HG03066 (cell line): ENCODE measurements at regions not wholly inside any gene's neighbourhood (a gene's known extent, or its start where the extent isn't known, plus 50 kb on each side); places are given as distances from the start of the nearest gene placed in this dataset.
"Not testable (repeated sequence)": the region's sequence is repeated elsewhere in the genome, so short reads cannot be mapped to it uniquely, and the experiment has no call there.

ENCODE experiments used
- ATAC-seq: cut with Tn5 transposase; IDR thresholded peaks from one replicate; pipeline ENCODE4 v1.9.1; 2021; ENCODE audit warnings: low read depth; ENCODE audit not compliant: unreplicated experiment

DNA sequence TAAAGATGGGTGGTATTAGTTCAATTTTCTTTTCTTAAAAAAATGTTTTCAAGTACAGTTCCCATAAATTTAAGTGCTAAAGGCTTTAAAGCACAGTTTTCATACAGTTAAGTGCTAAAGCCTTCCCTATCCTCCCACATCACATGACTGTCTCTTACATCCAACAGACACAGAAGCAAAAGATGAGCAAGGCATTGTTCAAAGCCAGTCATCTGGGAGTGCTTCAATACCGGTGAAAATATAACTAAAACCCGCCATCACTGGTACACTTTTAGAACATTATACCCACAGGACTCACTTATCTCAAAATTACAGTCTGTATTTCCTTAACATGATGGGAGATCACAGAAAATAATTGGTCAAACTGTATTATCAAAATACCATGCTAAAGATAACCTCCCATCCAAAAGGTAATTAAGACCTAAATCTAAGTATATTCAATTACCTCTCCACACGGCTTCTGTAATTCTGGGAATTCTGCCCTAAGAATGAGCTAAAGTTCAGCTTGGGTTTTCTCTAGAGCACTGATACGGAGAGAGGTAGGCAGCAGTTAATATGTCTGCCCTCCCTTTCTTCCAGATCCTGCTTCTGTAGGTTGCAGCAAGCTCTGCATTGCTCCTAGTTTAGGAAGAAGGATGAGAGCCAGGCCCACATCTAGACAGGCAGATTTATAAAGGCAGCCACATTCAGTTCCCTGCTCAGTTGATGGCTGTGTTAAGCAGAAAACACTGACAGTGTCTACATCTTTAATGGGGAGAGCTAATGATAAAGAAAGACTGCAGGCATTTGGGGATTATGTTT is 474.8 kb upstream of the PFKP start:
- ATAC-seq: no peak

DNA sequence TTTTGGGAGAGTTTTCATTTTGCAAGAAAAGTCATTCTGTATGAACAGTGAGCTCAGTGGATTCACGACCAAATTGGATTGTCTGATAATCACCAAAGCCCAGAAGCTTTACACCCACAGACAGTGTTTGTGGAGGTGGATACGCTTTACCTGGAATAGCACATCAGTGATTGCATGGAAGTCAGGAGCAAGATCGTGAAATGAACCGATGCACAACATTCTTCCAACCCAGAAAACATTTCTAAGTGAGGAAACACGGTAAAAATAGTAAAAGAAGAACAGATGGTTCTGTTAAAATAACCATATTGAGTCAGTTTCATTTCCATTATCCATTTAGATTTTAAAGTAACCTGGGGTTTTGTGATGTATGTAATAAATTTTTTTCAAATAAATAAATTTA is 478.2 kb upstream of the PFKP start:
- no peak for ATAC-seq

DNA sequence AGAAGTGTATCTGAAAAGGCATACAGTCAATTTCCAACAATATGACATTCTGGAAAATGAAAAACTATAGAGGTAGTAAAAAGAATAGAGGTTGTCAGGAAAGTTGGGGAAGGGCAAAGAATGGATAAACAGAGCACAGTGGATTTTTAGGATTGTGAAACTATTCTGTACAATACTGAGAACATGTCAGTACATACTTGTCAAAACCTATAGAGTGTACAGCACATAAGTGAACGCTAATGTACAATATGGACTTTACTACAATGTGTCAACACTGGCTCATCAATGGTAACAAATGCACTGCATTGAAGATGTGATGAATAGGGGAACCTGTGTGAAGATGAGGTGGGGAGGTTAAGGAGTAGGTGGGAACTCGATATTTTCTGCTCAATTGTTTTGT is 483.0 kb upstream of the PFKP start:
- no peak for ATAC-seq

DNA sequence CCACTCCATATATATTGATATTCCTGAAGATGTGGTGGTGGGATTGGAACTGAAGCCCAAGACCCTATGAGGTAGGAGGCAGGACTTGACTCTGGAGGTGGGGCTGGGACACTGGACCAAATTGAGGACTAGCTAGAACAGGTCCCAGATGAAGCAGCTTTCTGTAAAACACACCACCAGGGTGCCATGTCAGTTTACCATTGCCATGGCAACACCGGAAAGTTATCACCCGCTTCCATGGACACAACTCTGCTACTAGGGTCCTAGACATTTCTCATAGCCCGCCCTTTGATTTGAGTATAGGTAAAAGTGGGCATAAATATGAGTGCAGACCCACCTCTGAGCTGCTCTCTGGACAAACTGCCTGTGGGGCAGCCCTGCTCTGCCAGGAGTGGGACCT is 490.5 kb upstream of the PFKP start:
- no peak for ATAC-seq

DNA sequence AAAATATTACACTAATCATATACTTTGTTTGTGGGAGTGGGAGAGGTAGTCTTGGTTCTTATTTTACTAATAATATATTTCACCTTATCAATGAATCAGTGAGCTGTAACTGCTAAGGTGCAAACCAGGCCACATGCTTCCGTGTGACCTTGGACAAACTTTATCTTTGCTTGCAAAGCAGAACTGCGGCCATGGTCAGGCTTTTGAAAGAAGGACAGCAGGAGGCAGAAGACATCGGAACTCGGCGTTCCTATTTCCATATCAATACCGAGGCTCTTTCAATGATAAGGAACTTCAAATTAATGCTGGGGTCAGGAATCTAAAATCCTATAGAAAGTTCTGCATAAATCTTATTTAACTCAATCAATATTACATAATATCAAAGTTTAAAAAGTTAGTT is 491.9 kb upstream of the PFKP start:
- ATAC-seq: no peak

DNA sequence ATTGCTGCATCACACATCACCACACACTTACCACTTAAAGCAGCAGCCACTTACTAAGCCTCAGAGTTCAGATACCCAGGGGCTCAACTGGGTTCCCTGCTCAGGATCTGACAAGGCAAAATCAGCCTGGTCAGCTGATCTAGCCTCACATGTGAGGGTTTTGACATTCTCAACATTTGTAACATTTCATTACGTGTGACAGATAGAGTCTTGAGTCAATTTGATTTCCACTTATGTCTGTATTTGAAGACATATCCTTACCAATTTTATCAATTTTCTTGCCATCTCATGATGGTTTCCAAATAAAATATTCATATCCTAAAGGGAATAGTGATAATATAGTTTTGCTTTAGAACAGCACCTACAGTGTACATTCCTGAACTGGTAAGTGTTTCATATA is 494.7 kb upstream of the PFKP start:
- no peak for ATAC-seq

DNA sequence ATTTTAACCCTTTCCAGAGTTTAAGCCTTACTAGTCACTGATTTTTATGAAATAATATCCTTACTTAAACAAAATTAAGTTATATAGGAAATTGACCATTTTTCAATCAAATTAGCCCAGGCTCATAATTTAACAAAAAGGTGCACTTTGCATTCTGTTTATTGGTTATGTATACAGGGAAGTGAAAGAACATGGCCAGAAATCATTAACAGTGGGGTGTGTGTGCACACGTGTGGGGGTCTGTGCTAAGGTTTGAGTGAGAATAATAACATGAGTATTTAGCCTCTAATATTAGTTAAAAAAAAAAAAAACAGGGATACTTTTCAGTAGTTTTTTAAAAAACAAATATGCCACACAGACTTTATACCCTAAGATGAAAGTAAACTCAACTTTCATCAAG is 510.5 kb upstream of the PFKP start:
- ATAC-seq: no peak

DNA sequence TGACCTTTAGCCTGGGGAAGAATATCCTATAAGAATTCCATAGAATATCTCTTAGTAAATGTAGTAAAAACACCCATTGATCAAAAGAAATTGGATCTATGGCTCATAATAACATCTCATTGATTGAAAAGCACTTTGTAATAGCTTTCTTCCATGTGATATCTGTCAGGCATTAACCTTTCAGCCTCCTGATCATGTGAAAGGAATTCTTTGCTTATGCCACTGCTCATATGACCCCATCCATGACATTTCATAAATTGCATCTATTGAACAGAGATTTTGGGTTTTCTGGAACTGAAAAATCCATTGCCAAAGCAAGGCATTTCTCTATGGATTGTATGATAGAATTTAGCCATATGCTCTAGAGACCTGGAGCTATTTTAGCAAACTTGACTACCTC is 519.3 kb upstream of the PFKP start:
- no peak for ATAC-seq

DNA sequence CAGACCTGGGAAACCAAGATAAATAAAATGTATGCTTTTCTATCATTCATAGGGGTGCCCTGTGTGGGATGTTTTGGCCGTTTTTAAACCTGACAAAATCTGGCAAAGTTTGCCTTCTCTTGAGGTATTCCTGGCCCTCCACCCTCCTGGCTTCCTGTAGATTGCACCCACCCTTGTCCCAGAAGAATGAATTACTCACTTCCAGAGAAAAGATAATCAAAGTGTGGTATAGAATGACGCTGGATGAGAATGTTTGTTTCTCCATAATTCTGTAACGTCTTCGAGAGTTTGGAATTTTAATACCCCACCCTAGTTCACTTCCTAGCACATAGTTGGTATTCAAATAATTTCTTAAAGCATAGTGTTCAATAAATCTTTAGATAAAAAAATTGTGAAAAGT is 519.7 kb upstream of the PFKP start:
- no peak for ATAC-seq

DNA sequence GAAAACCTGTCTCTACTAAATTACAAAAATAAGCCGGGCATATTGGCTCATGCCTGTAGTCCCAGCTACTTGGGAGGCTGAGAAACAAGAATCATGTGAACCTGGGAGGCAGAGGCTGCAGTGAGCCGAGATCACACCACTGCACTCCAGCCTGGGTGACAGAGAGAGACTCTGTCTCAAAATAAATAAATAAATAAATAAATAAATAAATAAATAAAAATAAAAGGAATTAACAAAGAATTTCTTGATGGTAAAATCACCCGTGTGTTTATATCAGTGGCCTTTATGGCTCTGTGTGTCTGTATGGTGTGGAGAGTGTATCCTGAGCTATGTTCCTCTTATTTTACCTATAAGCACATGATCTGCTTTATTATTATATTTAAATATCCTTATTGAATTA is 520.5 kb upstream of the PFKP start:
- ATAC-seq: not testable (repeated sequence)

DNA sequence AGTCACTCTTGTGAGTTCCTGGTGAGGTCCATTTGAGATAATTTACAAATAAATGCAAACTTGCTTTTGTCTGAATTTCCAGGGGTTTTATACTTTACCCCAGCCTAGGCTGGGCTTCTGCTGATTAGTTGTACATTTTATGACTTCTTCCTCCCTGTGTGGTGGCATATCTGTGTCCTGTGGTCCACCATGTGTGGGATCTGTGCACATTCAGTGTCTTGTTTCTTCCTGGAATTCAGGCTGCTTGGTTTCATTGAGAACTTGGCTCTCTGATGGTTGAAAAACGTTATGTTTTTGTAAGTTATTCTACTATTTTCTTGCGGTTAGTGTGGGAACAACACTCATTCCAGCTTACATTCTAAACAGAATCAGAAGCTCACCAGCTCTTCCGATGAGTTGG is 523.4 kb upstream of the PFKP start:
- ATAC-seq: no peak

DNA sequence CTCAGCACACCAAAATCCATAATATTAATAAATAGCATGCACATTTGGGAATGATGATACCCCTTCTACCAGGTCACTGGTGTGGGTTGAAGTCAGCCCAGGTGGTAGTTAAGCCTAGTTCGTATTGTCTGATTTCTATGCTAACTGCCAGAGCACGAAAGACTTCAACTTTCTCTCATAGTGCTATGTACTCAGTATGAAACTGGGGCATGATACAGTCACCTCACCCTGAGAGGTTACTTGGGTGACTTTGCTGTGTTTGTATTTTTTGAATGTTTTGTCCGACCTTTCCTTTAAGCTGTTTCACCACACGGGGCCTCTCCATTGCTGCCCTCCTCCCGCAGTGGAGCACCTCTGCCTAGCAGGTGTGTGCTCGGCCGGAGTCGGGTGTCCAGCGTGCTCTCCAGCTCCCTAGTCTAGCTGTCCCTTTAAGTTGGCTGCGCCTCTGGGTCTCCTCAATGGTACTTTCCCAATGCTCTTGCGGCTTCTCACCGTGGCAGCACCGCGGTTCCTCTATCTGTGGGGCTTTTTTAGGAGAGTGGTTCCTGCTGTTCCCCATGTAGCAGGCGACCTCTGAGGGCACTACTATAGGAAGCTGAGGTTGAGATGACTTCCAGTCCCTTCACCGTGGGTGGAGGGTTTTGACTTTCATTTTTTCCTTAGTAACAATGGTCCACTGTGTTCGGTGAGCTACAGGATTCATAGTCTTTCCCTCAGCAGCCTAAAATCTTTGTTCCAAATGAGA is 524.0 kb upstream of the PFKP start:
- ATAC-seq: no peak

DNA sequence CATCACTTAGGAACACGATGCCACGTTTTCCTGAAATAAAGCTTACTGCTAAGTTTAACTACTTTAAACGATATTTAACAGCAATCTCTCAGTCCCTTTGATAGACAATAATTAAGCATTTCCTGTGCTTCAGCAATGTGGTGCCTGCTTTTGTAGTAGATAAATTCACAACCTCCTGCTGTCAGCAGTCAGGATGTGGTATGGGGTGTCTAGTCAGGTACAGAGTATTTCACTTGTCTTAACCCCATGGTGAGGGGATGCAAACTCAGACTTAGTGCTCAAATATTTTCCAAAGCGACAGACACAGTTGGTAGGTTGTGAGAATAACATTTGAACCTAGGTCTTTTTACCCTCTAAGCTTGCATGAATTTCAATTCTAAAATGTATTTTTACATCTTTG is 526.2 kb upstream of the PFKP start:
- ATAC-seq: no peak

DNA sequence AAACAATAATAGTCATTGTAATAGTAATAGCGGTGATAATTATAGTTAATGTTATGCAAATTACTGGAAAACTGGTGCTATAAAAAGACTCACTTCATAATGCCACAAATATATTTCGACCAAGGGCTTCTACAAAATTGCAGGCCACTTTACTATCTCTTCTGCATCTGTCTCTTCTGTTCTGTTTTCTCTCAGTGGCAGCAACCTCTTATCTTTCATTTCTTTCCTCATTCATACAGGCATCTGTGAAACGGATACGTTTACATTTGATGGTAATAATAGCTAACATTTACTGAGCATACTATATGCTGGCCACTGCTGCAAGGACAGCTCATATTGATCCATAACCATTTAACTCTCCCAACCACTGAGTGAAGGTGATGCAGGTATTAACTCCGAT is 537.4 kb upstream of the PFKP start:
- no peak for ATAC-seq

DNA sequence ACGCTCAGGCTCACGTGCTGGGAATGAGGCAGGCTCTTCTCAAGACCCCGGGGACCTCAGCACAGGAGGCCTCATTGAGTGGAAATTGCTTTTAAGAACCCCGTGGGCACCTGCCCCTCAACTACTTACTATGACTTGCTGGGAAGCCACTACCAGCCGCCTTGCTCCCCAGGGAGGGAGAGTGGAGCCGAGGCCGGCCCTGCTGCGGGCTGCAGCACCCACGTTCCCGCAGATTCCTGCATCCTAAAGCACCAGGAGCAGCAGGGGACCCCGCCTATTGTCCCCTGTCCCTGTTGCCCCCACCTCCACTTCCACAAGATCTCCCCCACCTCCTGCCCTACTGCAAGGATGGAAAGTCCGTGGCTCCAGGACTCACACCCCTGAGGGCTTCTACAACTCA is 541.6 kb upstream of the PFKP start:
- no peak for ATAC-seq

DNA sequence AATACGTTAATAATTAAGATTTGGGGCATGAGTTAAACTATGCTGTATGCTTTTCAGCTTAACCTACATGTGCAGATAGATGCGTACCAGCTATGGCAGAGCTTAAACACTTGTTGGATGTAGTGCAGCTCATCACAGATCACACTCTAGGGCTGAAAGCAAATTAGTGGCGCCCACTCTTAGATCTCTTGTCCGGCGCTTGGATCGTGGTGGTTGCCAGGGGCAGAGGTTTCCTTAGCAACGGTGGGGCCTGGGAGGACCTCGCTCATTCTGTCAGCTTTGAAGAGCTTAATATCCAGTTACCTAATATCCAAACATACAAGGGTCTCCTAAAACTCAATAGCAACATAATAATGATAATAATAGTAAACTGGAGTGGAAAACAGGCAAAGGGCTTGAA is 548.2 kb upstream of the PFKP start:
- ATAC-seq: no peak

DNA sequence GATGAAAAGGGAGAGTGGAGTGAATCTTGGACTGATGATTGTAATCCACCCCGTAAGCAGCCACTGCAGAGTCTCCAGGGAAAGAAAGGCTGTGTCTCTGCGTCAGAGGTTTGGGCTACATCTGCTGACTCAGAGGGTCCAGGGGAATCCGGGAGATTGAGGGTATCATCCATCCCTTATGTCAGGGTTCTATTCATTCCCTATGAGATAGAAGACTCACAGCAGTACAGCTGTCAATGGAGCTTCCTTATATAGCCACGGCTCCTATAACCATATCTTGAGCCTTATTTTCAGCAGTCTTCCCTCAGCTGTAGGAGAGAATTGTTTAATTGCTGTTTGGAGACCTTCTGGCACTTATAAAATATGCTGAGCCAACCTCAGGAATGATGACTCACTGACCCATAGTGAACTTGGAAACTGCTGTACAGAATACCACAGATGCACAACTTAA is 558.2 kb upstream of the PFKP start:
- no peak for ATAC-seq

DNA sequence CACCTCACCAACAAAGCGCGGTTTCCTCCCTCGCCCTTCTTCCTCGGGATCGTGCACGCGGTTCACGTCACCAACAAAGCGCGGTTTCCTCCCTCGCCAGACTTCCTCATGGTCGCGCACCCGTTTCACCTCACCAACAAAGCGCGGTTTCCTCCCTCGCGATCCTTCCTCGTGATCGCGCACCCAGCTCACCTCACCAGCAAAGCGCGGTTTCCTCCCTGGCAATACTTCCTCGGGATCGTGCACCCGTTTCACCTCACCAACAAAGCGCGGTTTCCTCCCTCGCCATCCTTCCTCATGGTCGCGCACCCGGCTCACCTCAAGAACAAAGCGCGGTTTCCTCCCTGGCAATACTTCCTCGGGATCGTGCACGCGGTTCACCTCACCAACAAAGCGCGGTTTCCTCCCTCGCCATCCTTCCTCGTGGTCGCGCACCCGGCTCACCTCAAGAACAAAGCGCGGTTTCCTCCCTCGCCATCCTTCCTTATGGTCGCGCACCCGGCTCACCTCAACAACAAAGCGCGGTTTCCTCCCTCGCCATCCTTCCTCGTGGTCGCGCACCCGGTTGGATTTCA is 565.9 kb upstream of the PFKP start:
- ATAC-seq: not testable (repeated sequence)

DNA sequence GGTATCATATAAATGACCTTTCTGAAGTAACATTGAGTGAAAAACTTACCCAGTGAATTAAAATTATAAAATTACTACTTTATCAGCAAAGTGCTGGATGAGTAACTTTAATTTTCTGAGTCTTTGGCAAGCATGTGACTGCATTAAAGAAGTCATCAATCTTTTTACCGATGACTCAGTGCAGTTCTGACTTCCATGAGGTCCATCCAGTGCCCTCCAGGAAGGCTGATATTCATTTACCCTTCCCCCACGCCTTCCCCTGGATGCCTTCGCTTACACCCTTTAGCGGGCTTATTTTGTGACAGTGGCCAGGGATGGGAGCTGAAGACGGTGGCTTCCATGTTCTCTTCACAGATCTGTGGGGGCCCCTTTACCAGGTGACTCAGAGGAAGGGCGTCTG is 572.9 kb upstream of the PFKP start:
- no peak for ATAC-seq

DNA sequence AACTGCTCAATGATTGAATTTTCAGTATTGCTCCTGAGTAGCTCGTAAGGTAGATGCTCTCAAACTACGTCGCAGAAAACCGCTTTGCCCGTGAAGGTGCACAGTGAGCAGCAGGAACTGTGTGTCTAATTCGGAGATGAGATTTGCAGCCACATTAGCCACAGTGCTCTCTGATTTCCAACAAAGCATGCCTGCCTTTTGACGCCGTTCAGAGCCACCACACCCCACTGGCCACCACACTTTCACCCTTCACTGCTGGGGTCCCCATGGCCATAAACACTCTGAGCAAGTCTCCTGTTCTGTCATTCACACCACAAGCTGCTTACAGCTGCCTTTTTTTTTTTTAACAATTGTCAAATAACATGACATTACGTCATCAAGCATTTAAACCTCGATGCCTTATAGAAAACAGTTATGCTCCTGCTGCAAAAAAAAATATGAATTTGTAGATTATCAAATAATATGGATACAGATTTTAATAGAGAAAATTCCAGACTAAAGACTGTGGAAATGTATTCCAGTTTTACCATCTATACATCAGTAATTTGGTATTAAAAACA is 578.8 kb upstream of the PFKP start:
- no peak for ATAC-seq

DNA sequence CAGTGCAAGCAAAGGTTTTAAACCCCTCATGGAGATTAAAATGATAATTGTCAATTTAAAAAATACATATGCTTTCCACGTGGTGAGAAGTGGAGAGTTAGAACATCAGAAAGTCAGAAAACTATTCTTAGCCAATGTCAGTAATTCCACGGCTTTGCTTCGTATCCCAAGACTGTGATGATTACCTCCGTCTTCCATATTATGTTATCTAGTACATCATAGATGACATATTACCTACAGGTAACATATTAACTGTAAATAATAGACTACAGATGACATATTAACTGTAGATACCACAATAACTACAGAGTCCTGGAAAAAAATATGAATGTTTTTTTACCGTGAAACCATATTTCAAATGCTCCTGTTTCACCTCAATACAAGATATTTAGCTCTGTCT is 579.4 kb upstream of the PFKP start:
- no peak for ATAC-seq

DNA sequence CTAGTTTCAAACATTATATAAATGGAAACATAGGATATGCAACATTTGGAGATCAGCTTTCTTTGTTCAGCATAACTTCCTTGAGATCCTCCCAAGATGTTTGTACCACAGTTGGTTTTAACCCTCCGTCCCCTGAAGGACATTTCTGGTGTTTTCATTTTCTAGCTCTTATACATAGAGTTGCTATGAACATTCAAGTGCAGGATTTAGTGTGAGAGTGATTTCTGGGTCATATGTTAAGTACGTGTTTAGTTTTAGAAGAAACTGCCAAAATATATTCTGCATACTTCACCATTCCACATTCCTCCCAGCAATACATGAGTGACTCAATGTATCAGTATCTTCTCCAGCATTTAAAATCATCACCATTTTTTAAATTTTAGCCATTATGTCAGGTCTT is 588.7 kb upstream of the PFKP start:
- no peak for ATAC-seq
